H1 (cell line): ENCODE measurements at regions not wholly inside any gene's neighbourhood (a gene's known extent, or its start where the extent isn't known, plus 50 kb on each side); places are given as distances from the start of the nearest gene placed in this dataset.

ENCODE experiments used
- CTCF ChIA-PET: fragments of 300-600 bp; sonication (Branson Sonifier 250); formaldehyde crosslinking; loops from one replicate; lab custom pipeline; 2021; ENCODE audit not compliant: partially characterized antibody; lab: Charles Lee
- POLR2A ChIA-PET: fragments of 300-600 bp; sonication (Branson Sonifier 250); formaldehyde crosslinking; loops from one replicate; lab custom pipeline; 2021; ENCODE audit warnings: inconsistent platforms; ENCODE audit not compliant: partially characterized antibody; lab: Charles Lee
- DNase-seq, 2 experiments: peaks; one replicate each; pipeline versions ENCODE4 v3.0.0 to v3.0.0-alpha.2; 2010 to 2022; ENCODE audit warnings: low spot score in 2 of 2, low read depth in 1 of 2, mixed read lengths in 1 of 2
- FAIRE-seq: peaks from 2 replicates; lab custom pipeline; 2011; peaks lifted over from hg19 to GRCh38; lab: Jason Lieb, UNC
- H2AFZ ChIP-seq: 2 replicates; pipeline ENCODE4 v1.8.1; 2012; ENCODE audit warnings: low read length, inconsistent platforms
- H2AK5ac ChIP-seq: 2 replicates; pipeline ENCODE4 v1.6.1; 2013; ENCODE audit warnings: low read depth, low read length
- H2BK120ac ChIP-seq: replicated peaks from 2 replicates; pipeline ENCODE3; 2013; ENCODE audit warnings: low read depth, low read length, inconsistent platforms
- H2BK12ac ChIP-seq: 2 replicates; pipeline ENCODE4 v1.6.1; 2013; ENCODE audit warnings: low read depth, low read length
- H2BK15ac ChIP-seq: 2 replicates; pipeline ENCODE4 v1.6.1; 2013; ENCODE audit warnings: low read length
- H2BK20ac ChIP-seq: 2 replicates; pipeline ENCODE4 v1.6.1; 2013; ENCODE audit warnings: low read length
- H2BK5ac ChIP-seq: 2 replicates; pipeline ENCODE4 v1.6.1; 2013; ENCODE audit warnings: low read depth, low read length
- H3K14ac ChIP-seq: 2 replicates; pipeline ENCODE4 v1.6.1; 2013; ENCODE audit warnings: inconsistent platforms; ENCODE audit not compliant: insufficient read length
- H3K18ac ChIP-seq: 2 replicates; pipeline ENCODE4 v1.6.1; 2013; ENCODE audit warnings: low read length; ENCODE audit errors: extremely low read depth
- H3K23ac ChIP-seq: 2 replicates; pipeline ENCODE4 v1.6.1; 2013; ENCODE audit warnings: inconsistent platforms; ENCODE audit not compliant: insufficient read length
- H3K23me2 ChIP-seq: 2 replicates; pipeline ENCODE4 v1.6.1; 2013; ENCODE audit warnings: low read depth, low read length
- H3K27ac ChIP-seq: 2 replicates; pipeline ENCODE4 v1.6.1; 2011; ENCODE audit warnings: low read depth, low read length, inconsistent platforms
- H3K27me3 ChIP-seq, 4 experiments: replicated peaks in 1 of 4; 1 replicate in 1 of 4; 2 replicates in 3 of 4; pipeline versions ENCODE4 v1.6.1 to v1.8.1; 2011 to 2013; ENCODE audit warnings: low read length in 3 of 4, mild to moderate bottlenecking in 3 of 4, inconsistent platforms in 2 of 4, mixed read lengths in 2 of 4, moderate library complexity in 1 of 4; ENCODE audit not compliant: control insufficient read depth in 3 of 4, insufficient read depth in 3 of 4; ENCODE audit errors: extremely low read depth in 1 of 4
- H3K36me3 ChIP-seq, 4 experiments: 2 replicates each; pipeline versions ENCODE4 v1.6.1 to v1.8.1; 2011 to 2013; ENCODE audit warnings: mild to moderate bottlenecking in 4 of 4, low read length in 3 of 4, moderate library complexity in 2 of 4, control low read depth in 1 of 4, inconsistent platforms in 1 of 4; ENCODE audit not compliant: insufficient read depth in 4 of 4, control insufficient read depth in 2 of 4
- H3K4ac ChIP-seq: replicated peaks from 2 replicates; pipeline ENCODE3; 2013; ENCODE audit warnings: low read length, low read depth, mixed read lengths, inconsistent platforms; ENCODE audit not compliant: insufficient read length
- H3K4me1 ChIP-seq, 4 experiments: replicated peaks in 1 of 4; 1 replicate in 1 of 4; 2 replicates in 3 of 4; pipeline versions ENCODE4 v1.6.1 to v1.8.1; 2011 to 2013; ENCODE audit warnings: low read length in 3 of 4, inconsistent platforms in 2 of 4, mixed read lengths in 1 of 4; ENCODE audit not compliant: insufficient read depth in 4 of 4, control insufficient read depth in 3 of 4
- H3K4me2 ChIP-seq, 2 experiments: 2 replicates each; pipeline versions ENCODE4 v1.6.1 to v1.8.1; 2011 to 2013; ENCODE audit warnings: low read depth in 2 of 2, low read length in 2 of 2, control low read depth in 1 of 2, inconsistent platforms in 1 of 2, mild to moderate bottlenecking in 1 of 2; ENCODE audit not compliant: insufficient read depth in 1 of 2
- H3K4me3 ChIP-seq, 4 experiments: fragments of 200-600, 300-600 bp in 1 of 4; sonication (generic), shearing (Covaris generic), sonication (Bioruptor Twin) in 1 of 4; 2 replicates each; pipeline versions ENCODE4 v1.5.1 to v1.8.1; 2011 to 2016; ENCODE audit warnings: low read length in 4 of 4, low read depth in 3 of 4, control low read depth in 2 of 4, inconsistent platforms in 2 of 4, mild to moderate bottlenecking in 2 of 4, mixed read lengths in 1 of 4, moderate library complexity in 1 of 4; ENCODE audit not compliant: insufficient read depth in 2 of 4; ENCODE audit errors: extremely low read depth in 1 of 4
- H3K56ac ChIP-seq: replicated peaks from 2 replicates; pipeline ENCODE3; 2013; ENCODE audit warnings: low read depth, mild to moderate bottlenecking, mixed read lengths, low read length, inconsistent platforms; ENCODE audit not compliant: insufficient read length
- H3K79me1 ChIP-seq: 2 replicates; pipeline ENCODE4 v1.6.1; 2013; ENCODE audit warnings: low read depth, low read length, control low read depth
- H3K79me2 ChIP-seq, 2 experiments: 2 replicates each; pipeline versions ENCODE4 v1.6.1 to v1.8.1; 2012 to 2013; ENCODE audit warnings: low read length in 2 of 2, mild to moderate bottlenecking in 2 of 2, inconsistent platforms in 1 of 2; ENCODE audit not compliant: insufficient read depth in 2 of 2, control insufficient read depth in 1 of 2
- H3K9ac ChIP-seq, 4 experiments: replicated peaks in 1 of 4; 1 replicate in 1 of 4; 2 replicates in 3 of 4; pipeline versions ENCODE4 v1.6.1 to v1.8.1; 2011 to 2013; ENCODE audit warnings: low read depth in 3 of 4, low read length in 3 of 4, control low read depth in 2 of 4, mild to moderate bottlenecking in 2 of 4, moderate library complexity in 2 of 4, inconsistent platforms in 1 of 4; ENCODE audit errors: extremely low read depth in 1 of 4
- H3K9me3 ChIP-seq, 2 experiments: 2 replicates each; pipeline versions ENCODE4 v1.6.1 to v1.8.1; 2012 to 2013; ENCODE audit warnings: mild to moderate bottlenecking in 2 of 2, moderate library complexity in 2 of 2, control low read depth in 1 of 2, inconsistent platforms in 1 of 2, low read depth in 1 of 2, low read length in 1 of 2, mixed read lengths in 1 of 2; ENCODE audit not compliant: insufficient read depth in 2 of 2
- H4K20me1 ChIP-seq, 2 experiments: replicated peaks in 1 of 2; 2 replicates each; pipeline versions ENCODE3 to v1.8.1; 2011 to 2013; ENCODE audit warnings: inconsistent platforms in 2 of 2, low read length in 2 of 2, mild to moderate bottlenecking in 1 of 2; ENCODE audit not compliant: insufficient read depth in 2 of 2, control insufficient read depth in 1 of 2
- H4K5ac ChIP-seq: 2 replicates; pipeline ENCODE4 v1.6.1; 2013; ENCODE audit warnings: low read length, low read depth, mixed read lengths, inconsistent platforms; ENCODE audit not compliant: insufficient read length
- H4K8ac ChIP-seq: 2 replicates; pipeline ENCODE4 v1.8.0; 2013; ENCODE audit warnings: mild to moderate bottlenecking, moderate library complexity, low read length, inconsistent platforms; ENCODE audit not compliant: insufficient read depth; ENCODE audit errors: extremely low read depth
- H4K91ac ChIP-seq: replicated peaks from 2 replicates; pipeline ENCODE3; 2013; ENCODE audit warnings: low read length, mixed read lengths, inconsistent platforms; ENCODE audit not compliant: insufficient read length
- NANOG ChIP-seq: IDR thresholded peaks from 2 replicates; pipeline ENCODE4 v1.6.1; 2011; ENCODE audit warnings: low read length, low read depth, mild to moderate bottlenecking, inconsistent platforms; ENCODE audit not compliant: insufficient read depth, poor library complexity, severe bottlenecking
- RAD21 ChIP-seq, 2 experiments: IDR thresholded peaks in 1 of 2; conservative IDR thresholded peaks in 1 of 2; 2 replicates each; pipeline ENCODE4 v1.6.1; 2011; ENCODE audit warnings: low read depth in 2 of 2, low read length in 2 of 2, improper control_type of control experiment in 1 of 2, inconsistent platforms in 1 of 2, mild to moderate bottlenecking in 1 of 2, moderate library complexity in 1 of 2
- WGBS, 2 experiments: shearing (Covaris generic) in 1 of 2; methylation state at CpG; one replicate each; pipeline versions ENCODE4 v1.1.6 to v1.1.7; 2013 to 2015; ENCODE audit warnings: low lambda C conversion rate in 2 of 2, mixed read lengths in 2 of 2, inconsistent platforms in 1 of 2, low coverage in 1 of 2, missing lambda C conversion rate in 1 of 2; ENCODE audit not compliant: insufficient replicate concordance in 2 of 2, insufficient coverage in 1 of 2, insufficient read length in 1 of 2; ENCODE audit errors: extremely low coverage in 1 of 2, missing lambda C conversion rate in 1 of 2; 5-methylcytosine and 5-hydroxymethylcytosine counted together
- TF ChIP-seq, protein P1 (sequence below), 3 experiments: IDR thresholded peaks; 1 replicate in 2 of 3; 2 replicates in 1 of 3; pipeline versions ENCODE4 v1.5.1 to v1.6.1; 2011; ENCODE audit warnings: low read length in 3 of 3, mild to moderate bottlenecking in 3 of 3, inconsistent platforms in 2 of 3, low read depth in 1 of 3, moderate library complexity in 1 of 3; ENCODE audit not compliant: insufficient read depth in 1 of 3; ENCODE audit errors: control extremely low read depth in 1 of 3

DNA sequence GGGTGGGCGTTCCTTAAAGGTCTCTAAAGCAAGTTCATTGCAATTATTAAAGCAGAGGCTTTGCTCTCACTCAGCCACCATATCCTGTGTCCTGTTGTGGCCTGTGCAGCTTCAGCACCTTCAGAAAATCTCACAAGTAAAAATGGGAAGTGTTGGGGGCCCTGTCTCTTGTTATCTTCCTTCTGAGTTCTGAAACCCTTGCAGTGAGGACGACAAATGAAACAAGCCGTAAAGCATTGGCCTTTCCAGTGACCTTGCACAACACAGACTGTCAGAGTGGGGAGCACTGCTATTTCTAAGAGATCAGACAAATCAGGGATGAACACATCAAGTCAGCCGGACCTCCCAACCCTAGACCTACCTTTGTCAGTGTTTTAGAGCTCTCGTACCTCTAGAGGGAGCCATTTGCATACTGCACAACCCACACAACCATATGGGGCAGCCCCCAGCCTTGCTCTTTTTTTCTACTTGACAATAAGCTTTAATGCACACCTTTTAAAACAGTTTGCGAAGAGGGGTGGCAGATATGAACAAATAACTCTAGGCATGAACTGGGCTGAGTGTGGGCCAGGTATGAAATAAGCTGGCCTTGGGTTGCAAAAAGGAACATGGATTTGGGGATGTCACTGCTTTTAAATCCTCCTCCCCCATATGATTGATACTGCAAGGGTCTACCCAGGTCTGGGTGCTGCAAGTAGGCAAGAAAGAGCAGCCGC lies 89.8 kb downstream of the KATNIP start:
- H3K4ac ChIP-seq: no peak overlapping the region
- H3K36me3 ChIP-seq: no peaks in the 10 kb centered on the region
- H2BK120ac ChIP-seq: no peak overlapping the region
- H2BK12ac ChIP-seq: no peak overlapping the region
- H3K4me3 ChIP-seq: no peak overlapping the region
- peaks cover 0 to 9% (median 5%) of the 10 kb centered on the region in 4 experiments; a peak in 6 of 7 replicates for H3K4me1 ChIP-seq
- H3K23me2 ChIP-seq: no peaks in the 10 kb centered on the region
- no peaks in the 10 kb centered on the region for H3K79me1 ChIP-seq
- no peak overlapping the region for H3K56ac ChIP-seq
- no peak overlapping the region for H2AFZ ChIP-seq
- 61% methylated on average over 7 of the region's 7 CpGs; no CpG with 5 or more reads in 1 of the 2 experiments for WGBS, 2 experiments
- no peaks in the 10 kb centered on the region for H4K20me1 ChIP-seq
- no peak overlapping the region for H4K91ac ChIP-seq
- POLR2A ChIA-PET: interaction anchor here (0.6 to 0.7 kb wide), 2 partner anchors 14 to 90 kb away, joined by 3 read pairs; partner anchors contain the start of genes GTF3C1 and KATNIP
- no peak overlapping the region for H3K23ac ChIP-seq
- 0 out of 2 replicates have a peak overlapping the region, but pooled peaks have one; percentile 18 for H2AK5ac ChIP-seq
- H3K9ac ChIP-seq: no peak overlapping the region
- no peak overlapping the region for H3K27ac ChIP-seq
- H3K79me2 ChIP-seq: no peaks in the 10 kb centered on the region
- DNase-seq: peak in 1 of 2 experiments; percentile 55
- TF ChIP-seq, protein P1, sequence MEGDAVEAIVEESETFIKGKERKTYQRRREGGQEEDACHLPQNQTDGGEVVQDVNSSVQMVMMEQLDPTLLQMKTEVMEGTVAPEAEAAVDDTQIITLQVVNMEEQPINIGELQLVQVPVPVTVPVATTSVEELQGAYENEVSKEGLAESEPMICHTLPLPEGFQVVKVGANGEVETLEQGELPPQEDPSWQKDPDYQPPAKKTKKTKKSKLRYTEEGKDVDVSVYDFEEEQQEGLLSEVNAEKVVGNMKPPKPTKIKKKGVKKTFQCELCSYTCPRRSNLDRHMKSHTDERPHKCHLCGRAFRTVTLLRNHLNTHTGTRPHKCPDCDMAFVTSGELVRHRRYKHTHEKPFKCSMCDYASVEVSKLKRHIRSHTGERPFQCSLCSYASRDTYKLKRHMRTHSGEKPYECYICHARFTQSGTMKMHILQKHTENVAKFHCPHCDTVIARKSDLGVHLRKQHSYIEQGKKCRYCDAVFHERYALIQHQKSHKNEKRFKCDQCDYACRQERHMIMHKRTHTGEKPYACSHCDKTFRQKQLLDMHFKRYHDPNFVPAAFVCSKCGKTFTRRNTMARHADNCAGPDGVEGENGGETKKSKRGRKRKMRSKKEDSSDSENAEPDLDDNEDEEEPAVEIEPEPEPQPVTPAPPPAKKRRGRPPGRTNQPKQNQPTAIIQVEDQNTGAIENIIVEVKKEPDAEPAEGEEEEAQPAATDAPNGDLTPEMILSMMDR (IDR thresholded peaks at IDR 0.05; ENCODE audit: control extremely low read depth in 1 of 3, insufficient read depth in 1 of 3, low read depth in 1 of 3, low read length in 3 of 3): peak; percentile 60 to 84 (median 75)
- TF ChIP-seq RAD21 (IDR thresholded peaks at IDR 0.05 in 1 of 2, conservative IDR thresholded peaks at IDR 0.05 in 1 of 2; ENCODE audit: low read depth in 2 of 2, low read length in 2 of 2): peak; percentile 77 to 78
- TF ChIP-seq NANOG: no peak
- H3K4me2 ChIP-seq: peak overlapping the region in 1 of 2 experiments; percentile 27; a peak in 2 of 4 replicates
- no peaks in the 10 kb centered on the region for H3K27me3 ChIP-seq
- no peak overlapping the region for H4K5ac ChIP-seq
- no peak overlapping the region for H3K14ac ChIP-seq
- no peak overlapping the region for H2BK15ac ChIP-seq
- peak; percentile 32 for FAIRE-seq
- 0 out of 2 replicates have a peak overlapping the region, but pooled peaks have one; percentile 24 for H3K18ac ChIP-seq
- H2BK20ac ChIP-seq: no peak overlapping the region
- CTCF ChIA-PET: interaction anchor here (0.6 to 3.0 kb wide), 40 partner anchors 9 to 663 kb away, joined by 3 to 35 read pairs (median 3); no protein-coding TSS in a partner anchor
- H2BK5ac ChIP-seq: peak overlapping the region; percentile 56; the same call in 1 of the 2 replicates
- no peak overlapping the region for H4K8ac ChIP-seq
- no peaks in the 10 kb centered on the region for H3K9me3 ChIP-seq
